Esophagus (tissue), 2 donors: ENCODE measurements at regions not wholly inside any gene's neighbourhood (a gene's known extent, or its start where the extent isn't known, plus 50 kb on each side); places are given as distances from the start of the nearest gene placed in this dataset.

ENCODE experiments used
- H3K27ac ChIP-seq, 2 donors: one replicate each; pipeline ENCODE4 v1.5.1; 2013; ENCODE audit warnings: low read depth in 2 of 2, mild to moderate bottlenecking in 2 of 2, inconsistent platforms in 1 of 2, low read length in 1 of 2, moderate library complexity in 1 of 2
- H3K27me3 ChIP-seq, 2 donors: one replicate each; pipeline ENCODE4 v1.6.1; 2013; ENCODE audit warnings: low read length in 2 of 2, control low read depth in 1 of 2, mild to moderate bottlenecking in 1 of 2; ENCODE audit not compliant: insufficient read depth in 2 of 2, control insufficient read depth in 1 of 2
- H3K36me3 ChIP-seq, 2 donors: one replicate each; pipeline ENCODE4 v1.6.1; 2013; ENCODE audit warnings: low read length in 1 of 2; ENCODE audit not compliant: control insufficient read depth in 2 of 2, insufficient read depth in 2 of 2
- H3K4me1 ChIP-seq, 2 donors: one replicate each; pipeline ENCODE4 v1.6.1; 2013; ENCODE audit warnings: low read length in 1 of 2; ENCODE audit not compliant: control insufficient read depth in 2 of 2, insufficient read depth in 2 of 2
- H3K4me3 ChIP-seq, 2 donors: one replicate each; pipeline ENCODE4 v1.5.1; 2013; ENCODE audit warnings: low read length in 2 of 2, mild to moderate bottlenecking in 2 of 2, low read depth in 1 of 2, moderate library complexity in 1 of 2
- H3K9me3 ChIP-seq, 2 donors: one replicate each; pipeline ENCODE4 v1.6.1; 2013; ENCODE audit warnings: mild to moderate bottlenecking in 2 of 2, low read depth in 1 of 2, low read length in 1 of 2, moderate library complexity in 1 of 2; ENCODE audit not compliant: control insufficient read depth in 2 of 2, insufficient read depth in 1 of 2
- WGBS, 2 donors: extraction: QIAGEN DNeasy Blood & Tissue Kit; methylation state at CpG; one replicate each; pipeline ENCODE4 v1.1.7; 2013; 5-methylcytosine and 5-hydroxymethylcytosine counted together
- donor health status: healthy with polysubstance abuse.
- donor health status: Bipolar disorder and iron deficiency.

DNA sequence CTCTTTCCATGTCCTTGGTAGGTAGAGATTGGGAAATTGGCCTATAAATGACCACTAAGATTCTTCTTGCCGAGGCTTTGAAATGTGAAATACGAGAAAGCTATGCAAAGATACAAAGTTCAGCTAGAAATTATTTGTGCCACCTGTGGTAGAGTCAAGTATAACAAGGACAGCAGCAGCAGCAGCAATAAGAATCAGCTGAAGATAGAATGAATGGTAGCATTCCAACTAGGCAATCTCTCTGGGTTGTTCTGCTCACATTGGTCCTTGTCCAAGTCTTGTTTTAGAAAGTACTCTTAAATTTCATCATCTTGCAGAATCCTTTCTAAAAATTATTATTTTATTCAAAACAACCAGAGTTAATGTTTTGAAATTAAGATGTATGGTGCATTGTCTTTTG, 67.8 kb upstream of the PCDH10 start:
- Histone ChIP-seq H3K36me3 (no peaks in the 10 kb centered on the region), H3K4me3 (no peak overlapping the region), H3K27me3 (no peaks in the 10 kb centered on the region), H3K9me3 (no peaks in the 10 kb centered on the region), H3K27ac (no peak overlapping the region), H3K4me1 (no peaks in the 10 kb centered on the region)
- 45 to 64% methylated on average over 2 of the region's 2 CpGs for WGBS, 2 donors

GRCh38 chr4:133084421-133084820, 64.7 kb upstream of the PCDH10 start:
- WGBS, 2 donors: 78 to 80% methylated on average over 1 of the region's 1 CpG
- Histone ChIP-seq H3K4me1 (no peaks in the 10 kb centered on the region), H3K27ac (no peak overlapping the region), H3K9me3 (no peaks in the 10 kb centered on the region), H3K27me3 (no peaks in the 10 kb centered on the region), H3K4me3 (no peak overlapping the region), H3K36me3 (no peaks in the 10 kb centered on the region)

DNA sequence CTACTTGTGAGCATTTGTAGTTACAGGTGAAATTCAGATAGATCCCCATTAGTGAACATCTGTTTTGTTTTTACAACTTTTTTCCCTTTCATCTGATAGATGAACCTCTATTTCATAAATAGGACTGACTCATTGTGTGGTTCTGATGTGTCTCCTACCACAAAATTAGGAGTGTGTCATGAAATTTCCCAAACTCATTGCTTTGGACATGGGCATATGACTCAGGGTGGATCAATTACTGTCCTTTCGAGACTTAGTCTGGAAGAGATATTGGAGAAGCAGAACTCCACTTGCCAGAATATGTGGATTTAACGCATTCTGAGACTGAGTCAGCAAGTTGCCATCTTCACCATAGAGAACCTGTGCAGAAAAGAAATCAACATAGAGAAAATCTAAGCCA, 53.5 kb upstream of the PCDH10 start:
- 78 to 85% methylated on average over 2 of the region's 2 CpGs for WGBS, 2 donors

GRCh38 chr4:133096972-133097371, 52.1 kb upstream of the PCDH10 start:
- no peak overlapping the region for H3K4me3 ChIP-seq
- H3K27ac ChIP-seq: no peak overlapping the region
- no peaks in the 10 kb centered on the region for H3K9me3 ChIP-seq
- no peaks in the 10 kb centered on the region for H3K27me3 ChIP-seq
- WGBS, 2 donors: 13 to 26% methylated on average over 1 of the region's 1 CpG
- no peaks in the 10 kb centered on the region for H3K36me3 ChIP-seq
- no peaks in the 10 kb centered on the region for H3K4me1 ChIP-seq

More for the DNA sequence above, 53.5 kb upstream of the PCDH10 start:
- Histone ChIP-seq H3K4me1 (no peaks in the 10 kb centered on the region), H3K27me3 (no peaks in the 10 kb centered on the region), H3K4me3 (no peak overlapping the region), H3K36me3 (no peaks in the 10 kb centered on the region), H3K27ac (no peak overlapping the region), H3K9me3 (no peaks in the 10 kb centered on the region)
